HEK293T (cell line): ENCODE measurements at regions not wholly inside any gene's neighbourhood (a gene's known extent, or its start where the extent isn't known, plus 50 kb on each side); places are given as distances from the start of the nearest gene placed in this dataset.

ENCODE experiments used
- CTCF ChIA-PET: fragments of 350-600 bp; formaldehyde crosslinking; extraction: SDS; loops from one replicate; lab custom pipeline; 2021; ENCODE audit warnings: antibody characterized with exemption, inconsistent platforms; lab: Yijun Ruan, JAX
- POLR2A ChIA-PET: fragments of 350-600 bp; formaldehyde crosslinking; extraction: SDS; loops from one replicate; lab custom pipeline; 2020; ENCODE audit warnings: antibody characterized with exemption, inconsistent platforms; lab: Yijun Ruan, JAX
- DNase-seq: peaks from one replicate; pipeline ENCODE4 v3.0.0; 2012; ENCODE audit warnings: mixed read lengths; ENCODE audit errors: extremely low spot score
- ARNT ChIP-seq: fragments of 450-650 bp; IDR thresholded peaks from 2 replicates; pipeline ENCODE4 v1.6.1; 2017; ENCODE audit warnings: mild to moderate bottlenecking
- BHLHE40 ChIP-seq: fragments of 450-650 bp; IDR thresholded peaks from 2 replicates; pipeline ENCODE4 v1.6.1; 2016; ENCODE audit warnings: mild to moderate bottlenecking, moderate library complexity, borderline replicate concordance
- CTBP1 ChIP-seq: fragments of 450-650 bp; IDR thresholded peaks from 2 replicates; pipeline ENCODE4 v1.6.1; 2016; ENCODE audit warnings: borderline replicate concordance
- ELF4 ChIP-seq: fragments of 450-650 bp; IDR thresholded peaks from 2 replicates; pipeline ENCODE4 v1.6.1; 2017; ENCODE audit warnings: antibody characterized with exemption
- FOXA1 ChIP-seq: fragments of 450-650 bp; IDR thresholded peaks from 2 replicates; pipeline ENCODE4 v1.6.1; 2016; ENCODE audit warnings: mild to moderate bottlenecking
- FOXK2 ChIP-seq: fragments of 450-650 bp; IDR thresholded peaks from 2 replicates; pipeline ENCODE4 v1.6.1; 2016; ENCODE audit warnings: mild to moderate bottlenecking
- FOXM1 ChIP-seq: fragments of 450-650 bp; IDR thresholded peaks from 2 replicates; pipeline ENCODE4 v1.6.1; 2017; ENCODE audit warnings: mild to moderate bottlenecking, borderline replicate concordance
- HDGF ChIP-seq: fragments of 450-650 bp; IDR thresholded peaks from 2 replicates; pipeline ENCODE4 v1.6.1; 2017; ENCODE audit warnings: antibody characterized with exemption, borderline replicate concordance
- L3MBTL2 ChIP-seq: fragments of 450-650 bp; conservative IDR thresholded peaks from 2 replicates; pipeline ENCODE4 v1.6.1; 2016; ENCODE audit warnings: mild to moderate bottlenecking
- LEF1 ChIP-seq: fragments of 450-650 bp; IDR thresholded peaks from 2 replicates; pipeline ENCODE4 v1.6.1; 2017; ENCODE audit warnings: mild to moderate bottlenecking, borderline replicate concordance
- NFRKB ChIP-seq: fragments of 450-650 bp; IDR thresholded peaks from 2 replicates; pipeline ENCODE4 v1.6.1; 2016; ENCODE audit warnings: mild to moderate bottlenecking, moderate library complexity
- PKNOX1 ChIP-seq: fragments of 450-650 bp; IDR thresholded peaks from 2 replicates; pipeline ENCODE4 v1.6.1; 2016
- SP1 ChIP-seq: fragments of 450-650 bp; IDR thresholded peaks from 2 replicates; pipeline ENCODE4 v1.6.1; 2017
- SUZ12 ChIP-seq: fragments of 450-650 bp; IDR thresholded peaks from 2 replicates; pipeline ENCODE4 v1.6.1; 2016; ENCODE audit warnings: mild to moderate bottlenecking
- TARDBP ChIP-seq: fragments of 450-650 bp; IDR thresholded peaks from 2 replicates; pipeline ENCODE4 v1.6.1; 2016
- ZNF384 ChIP-seq: fragments of 450-650 bp; IDR thresholded peaks from 2 replicates; pipeline ENCODE4 v1.6.1; 2016

GRCh38 chr12:22740656-22741355 lies 115.8 kb downstream of the ETNK1 start:
- TF ChIP-seq LEF1 (no peak), FOXA1 (no peak), SP1 (no peak), ELF4 (no peak), L3MBTL2 (no peak), FOXK2 (no peak), FOXM1 (no peak), ZNF384 (no peak), HDGF (no peak), BHLHE40 (no peak)
- ChIA-PET CTCF (no interaction called here), POLR2A (no interaction called here)
- no peak for DNase-seq

GRCh38 chr12:22743700-22744099 lies 118.7 kb downstream of the ETNK1 start:
- TF ChIP-seq HDGF, result no peak
- TF ChIP-seq PKNOX1, result no peak
- no peak for TF ChIP-seq SUZ12
- no peak for TF ChIP-seq L3MBTL2
- no peak for TF ChIP-seq FOXA1
- DNase-seq, result no peak
- ChIA-PET POLR2A (no interaction called here), CTCF (no interaction called here)

- POLR2A ChIA-PET, result no interaction called here
- CTCF ChIA-PET, result no interaction called here
Observed at GRCh38 chr12:22744197-22744596, 119.2 kb downstream of the ETNK1 start.

GRCh38 chr12:22746720-22747119 lies 121.7 kb downstream of the ETNK1 start:
- no peak for DNase-seq
- ChIA-PET POLR2A (no interaction called here), CTCF (no interaction called here)
- TF ChIP-seq LEF1, result no peak
- no peak for TF ChIP-seq L3MBTL2
- TF ChIP-seq ZNF384, result no peak
- no peak for TF ChIP-seq PKNOX1
- no peak for TF ChIP-seq SP1
- TF ChIP-seq FOXA1, result no peak
- TF ChIP-seq HDGF, result no peak
- TF ChIP-seq CTBP1, result no peak
- TF ChIP-seq FOXK2, result no peak
- no peak for TF ChIP-seq NFRKB
- no peak for TF ChIP-seq ARNT
- TF ChIP-seq FOXM1, result no peak
- TF ChIP-seq ELF4, result no peak
- no peak for TF ChIP-seq SUZ12
- no peak for TF ChIP-seq TARDBP
- TF ChIP-seq BHLHE40, result no peak

More at GRCh38 chr12:22744197-22744596, 119.2 kb downstream of the ETNK1 start:
- DNase-seq, result no peak
- no peak for TF ChIP-seq ELF4
- TF ChIP-seq TARDBP, result no peak

- TF ChIP-seq L3MBTL2, result no peak
- TF ChIP-seq LEF1, result no peak
- no peak for TF ChIP-seq HDGF
- TF ChIP-seq ARNT, result no peak
- no peak for TF ChIP-seq FOXA1
- POLR2A ChIA-PET, result no interaction called here
- no peak for DNase-seq
- CTCF ChIA-PET, result no interaction called here
Observed at GRCh38 chr12:22755629-22756028, 130.7 kb downstream of the ETNK1 start.

GRCh38 chr12:22759769-22760674 lies 135.1 kb downstream of the ETNK1 start:
- TF ChIP-seq ZNF384 (no peak), ELF4 (no peak), TARDBP (no peak), L3MBTL2 (no peak), CTBP1 (no peak), FOXA1 (no peak), FOXK2 (no peak), FOXM1 (no peak), PKNOX1 (no peak), NFRKB (no peak), ARNT (no peak), SUZ12 (no peak), SP1 (no peak), BHLHE40 (no peak), HDGF (no peak), LEF1 (no peak)
- ChIA-PET CTCF (no interaction called here), POLR2A (no interaction called here)

More at GRCh38 chr12:22759769-22760674, 135.1 kb downstream of the ETNK1 start:
- DNase-seq, result no peak
